ENCODE measurements at regions not wholly inside any gene's neighbourhood (a gene's known extent, or its start where the extent isn't known, plus 50 kb on each side); places are given as distances from the start of the nearest gene placed in this dataset.
A peak's percentile ranks its signal among the peaks of the same experiment; 100 is the strongest.

GRCh38 chr1:221344693-221345092, 397.2 kb downstream of the DUSP10 start:
- no peak for DNase-seq (ENCODE audit: low read depth in 2 of 2)

GRCh38 chr1:221347706-221348105, 394.2 kb downstream of the DUSP10 start:
- no peak for DNase-seq (ENCODE audit: low read depth in 2 of 2)

- no peak for DNase-seq (ENCODE audit: low read depth in 2 of 2)
These were observed 391.8 kb downstream of the DUSP10 start for GRCh38 chr1:221350091-221350490.

DNA sequence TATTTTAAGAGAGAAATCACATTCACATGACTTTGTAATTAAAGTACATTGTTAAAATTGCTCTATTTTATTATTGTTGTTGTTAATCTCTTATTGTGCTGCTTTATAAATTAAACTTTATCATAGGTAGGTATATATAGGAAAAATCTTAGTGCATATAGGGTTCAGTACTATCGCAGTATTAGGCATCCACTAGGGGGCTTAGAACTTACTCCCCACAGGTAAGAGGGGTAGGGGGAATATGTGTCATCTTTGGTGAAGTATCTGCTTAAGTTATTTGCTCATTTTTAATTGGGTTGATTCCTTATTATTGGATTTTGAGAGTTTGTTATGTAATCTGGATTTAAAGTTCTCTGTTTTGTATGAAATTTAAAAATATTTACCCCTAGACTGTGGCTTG, 385.2 kb downstream of the DUSP10 start:
- peak in 1 of 2 donors; percentile 20 for DNase-seq (ENCODE audit: low read depth in 2 of 2)

- DNase-seq (ENCODE audit: low read depth in 2 of 2): no peak
These were observed 378.9 kb downstream of the DUSP10 start for GRCh38 chr1:221363039-221363438.

- no peak for DNase-seq (ENCODE audit: low read depth in 2 of 2)
These were observed 375.3 kb downstream of the DUSP10 start for GRCh38 chr1:221366495-221367110.

- DNase-seq (ENCODE audit: low read depth in 2 of 2): no peak
These were observed 370.2 kb downstream of the DUSP10 start for GRCh38 chr1:221371705-221372104.

DNA sequence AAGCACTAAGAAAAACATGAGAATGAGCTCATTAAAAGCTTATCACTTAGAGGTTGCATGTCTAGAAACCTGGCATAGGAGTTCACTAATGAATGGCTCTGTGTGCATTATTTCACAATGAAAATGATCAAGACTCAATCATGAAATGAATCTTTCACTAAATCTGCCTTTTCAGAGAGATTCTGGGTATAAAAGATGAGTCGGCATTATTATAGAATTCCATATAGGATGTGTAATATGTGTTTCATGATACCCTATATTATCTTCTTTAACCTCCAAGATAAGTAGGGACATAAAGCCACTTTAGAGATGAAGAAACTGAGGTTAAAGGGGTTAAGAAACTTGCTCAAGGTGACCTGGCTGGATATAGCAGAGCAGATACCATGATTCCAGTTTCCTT, 368.1 kb downstream of the DUSP10 start:
- no peak for DNase-seq (ENCODE audit: low read depth in 2 of 2)

GRCh38 chr1:221376286-221376685, 365.6 kb downstream of the DUSP10 start:
- DNase-seq (ENCODE audit: low read depth in 2 of 2): no peak

DNA sequence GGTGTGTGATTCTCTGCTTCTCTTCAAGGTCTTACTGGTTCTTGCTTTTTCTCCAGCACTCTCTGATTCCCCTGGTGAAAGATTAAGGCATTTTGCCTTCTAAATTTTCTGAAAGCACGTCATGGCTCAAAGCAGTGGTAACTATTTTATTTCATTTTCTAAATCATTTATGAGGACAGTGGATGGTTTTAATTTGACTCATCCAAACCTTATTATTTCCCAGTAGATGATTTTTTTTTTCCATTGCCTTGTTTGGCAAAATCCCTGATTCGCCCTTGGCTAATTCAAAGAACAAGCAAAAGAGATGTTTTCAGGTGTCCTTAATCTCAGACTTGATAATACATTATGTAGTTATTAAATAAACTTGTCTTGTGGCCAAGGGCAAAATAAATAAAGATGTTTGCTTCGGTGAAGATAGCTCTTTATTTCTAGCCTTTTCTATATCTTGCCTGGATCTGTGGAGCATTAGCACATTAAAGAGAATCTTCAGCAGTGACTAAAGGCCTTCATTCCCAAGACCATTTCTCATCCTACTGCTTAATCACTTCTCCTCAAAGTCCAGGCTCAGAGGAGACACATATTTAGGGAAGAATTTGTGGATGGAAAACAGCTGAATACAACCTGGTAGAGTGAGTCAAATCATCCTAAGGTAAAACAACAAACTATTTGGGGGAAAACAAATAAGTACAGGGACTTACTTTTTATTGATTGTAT, 359.8 kb downstream of the DUSP10 start:
- DNase-seq (ENCODE audit: low read depth in 2 of 2): no peak

- DNase-seq (ENCODE audit: low read depth in 2 of 2): peak; percentile 73 to 84
These were observed 349.4 kb downstream of the DUSP10 start for GRCh38 chr1:221392453-221392852.

DNA sequence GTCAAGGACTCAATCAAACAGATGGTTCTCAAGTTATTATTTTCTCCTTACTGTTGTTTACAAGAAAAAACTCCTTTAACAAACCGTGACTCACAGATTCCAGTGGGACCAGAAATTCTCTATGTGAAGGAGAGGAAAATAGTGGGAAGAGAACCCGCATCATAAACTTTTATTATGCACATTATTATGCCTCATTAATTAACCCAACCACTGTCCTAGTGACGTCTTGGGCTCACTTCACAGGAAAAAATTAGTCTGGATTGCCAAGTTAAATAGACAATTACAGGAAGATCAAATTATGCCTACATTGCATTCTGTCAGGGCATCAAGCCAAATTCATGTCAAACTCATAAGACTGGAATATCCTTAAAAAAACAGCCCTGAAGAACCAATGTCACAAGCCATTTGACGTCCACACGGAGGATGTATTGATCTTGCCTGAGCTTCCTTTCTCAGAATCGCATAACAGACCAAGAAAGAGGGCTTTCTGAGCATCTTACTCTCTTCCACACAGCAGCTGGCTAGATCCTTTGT, 347.8 kb downstream of the DUSP10 start:
- DNase-seq (ENCODE audit: low read depth in 2 of 2): peak; percentile 77 to 98

GRCh38 chr1:221396526-221396925, 345.4 kb downstream of the DUSP10 start:
- DNase-seq (ENCODE audit: low read depth in 2 of 2): no peak

DNA sequence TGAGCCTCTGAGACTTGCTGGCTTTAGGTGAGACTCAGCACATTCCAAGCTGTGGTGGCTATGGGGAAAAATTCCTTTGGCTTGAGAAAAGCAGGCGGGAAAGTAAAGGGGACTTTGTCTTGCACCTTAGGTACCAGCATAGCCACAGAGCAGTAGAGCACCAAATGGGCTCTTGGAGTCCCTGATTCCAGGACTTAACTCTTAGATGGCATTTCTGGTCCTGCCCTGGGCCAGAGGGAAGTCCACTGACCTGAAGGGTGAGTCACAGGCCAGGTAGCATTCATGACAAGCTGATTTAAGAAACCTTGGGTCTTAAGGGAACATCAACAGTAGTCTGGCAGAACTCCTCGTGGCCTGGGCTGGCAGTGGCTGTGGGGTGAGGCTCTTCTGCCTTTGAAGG, 344.7 kb downstream of the DUSP10 start:
- no peak for DNase-seq (ENCODE audit: low read depth in 2 of 2)

- no peak for DNase-seq (ENCODE audit: low read depth in 2 of 2)
These were observed 344.3 kb downstream of the DUSP10 start for GRCh38 chr1:221397606-221398005.

GRCh38 chr1:221405146-221405545, 336.7 kb downstream of the DUSP10 start:
- no peak for DNase-seq (ENCODE audit: low read depth in 2 of 2)

DNA sequence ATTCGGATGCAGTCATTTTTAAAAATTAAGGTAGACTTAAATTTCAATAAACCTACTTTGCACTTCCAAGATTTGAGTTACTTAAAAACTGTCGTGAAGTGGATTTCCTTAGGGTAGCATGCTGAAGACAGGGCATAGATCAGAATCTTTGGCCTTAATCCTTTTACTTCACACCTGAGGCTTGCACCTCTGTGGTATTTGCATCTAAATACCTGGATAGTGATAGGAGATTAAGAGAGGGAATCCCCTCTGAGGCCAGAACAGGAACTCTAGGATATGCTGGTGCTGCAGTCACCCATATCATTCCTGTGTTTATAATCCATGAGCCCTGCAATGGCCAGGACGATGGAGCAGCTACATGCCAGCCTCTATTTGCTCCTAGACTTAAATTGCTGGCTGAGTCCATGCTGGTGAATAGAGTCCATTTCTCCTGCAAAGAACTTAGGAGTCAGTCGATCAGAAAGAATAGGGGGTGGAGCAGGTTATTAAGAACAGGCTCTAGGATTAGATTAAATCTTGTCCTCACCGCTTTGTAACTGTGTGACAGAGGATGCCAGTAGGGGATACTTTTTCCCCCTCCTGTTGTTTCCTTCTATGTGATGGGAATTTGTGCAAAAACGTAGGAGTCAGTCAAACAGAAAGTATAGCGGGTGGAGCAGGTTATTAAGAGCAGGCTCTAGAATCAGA, 333.6 kb downstream of the DUSP10 start:
- DNase-seq (ENCODE audit: low read depth in 2 of 2): no peak

- DNase-seq (ENCODE audit: low read depth in 2 of 2): peak; percentile 48 to 60
These were observed 330.6 kb downstream of the DUSP10 start for GRCh38 chr1:221411283-221411682.

DNA sequence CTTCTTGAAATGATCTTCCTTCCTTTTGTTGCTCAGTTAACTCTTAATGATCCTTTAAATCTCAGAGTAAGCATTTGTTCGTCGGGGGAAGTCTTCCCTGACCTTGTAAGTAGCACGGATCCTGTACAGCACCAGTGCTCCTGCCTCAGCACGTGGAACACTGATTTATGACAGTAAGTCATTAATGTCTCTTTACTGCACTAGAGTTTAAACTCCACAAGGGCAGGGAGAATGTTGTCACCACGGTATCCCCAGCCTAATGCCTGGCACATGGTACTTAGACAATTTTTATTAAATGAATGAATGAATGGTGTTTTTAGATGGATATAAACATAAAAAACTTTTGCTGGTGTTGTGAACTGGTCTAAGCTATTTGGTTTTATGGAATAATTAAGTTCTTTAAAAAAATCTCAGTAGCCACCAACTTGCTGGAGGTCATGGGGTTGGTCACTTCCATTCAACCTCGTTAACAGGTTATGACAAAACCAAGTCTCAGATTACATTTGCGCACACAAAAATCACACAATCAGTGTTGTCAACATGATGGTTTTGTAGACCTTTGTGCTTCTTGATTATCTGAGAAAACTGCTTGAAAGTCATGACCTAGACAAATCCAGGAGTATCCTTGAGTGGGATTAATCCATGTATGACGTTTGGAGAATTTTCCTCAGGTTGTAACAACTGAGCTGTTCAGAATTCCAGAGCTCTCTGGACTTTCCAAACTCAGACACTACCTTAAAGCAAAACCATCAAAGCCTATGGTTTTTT, 326.9 kb downstream of the DUSP10 start:
- DNase-seq (ENCODE audit: low read depth in 2 of 2): no peak

GRCh38 chr1:221415651-221416050, 326.2 kb downstream of the DUSP10 start:
- peak; percentile 20 to 74 for DNase-seq (ENCODE audit: low read depth in 2 of 2)

GRCh38 chr1:221416142-221416541, 325.7 kb downstream of the DUSP10 start:
- no peak for DNase-seq (ENCODE audit: low read depth in 2 of 2)

DNA sequence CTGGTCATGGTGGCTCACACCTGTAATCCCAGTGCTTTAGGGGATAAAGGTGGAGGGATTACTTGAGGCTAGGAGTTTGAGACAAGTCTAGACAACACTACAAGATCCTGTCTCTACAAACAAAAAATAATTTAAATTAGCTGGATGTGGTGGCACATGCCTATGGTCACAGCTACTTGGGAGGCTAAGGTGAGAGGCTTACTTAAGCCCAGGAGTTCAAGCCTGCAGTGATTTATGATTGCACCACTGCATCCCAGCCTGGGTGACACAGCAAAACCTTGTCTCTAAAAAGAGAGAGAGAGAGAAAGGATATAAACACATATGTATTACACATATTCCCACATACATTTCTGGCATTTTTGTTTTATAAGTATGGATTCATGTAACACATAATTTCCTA, 325.2 kb downstream of the DUSP10 start:
- DNase-seq (ENCODE audit: low read depth in 2 of 2): no peak
